Cardiac fibroblast (primary cell): ENCODE measurements at regions not wholly inside any gene's neighbourhood (a gene's known extent, or its start where the extent isn't known, plus 50 kb on each side); places are given as distances from the start of the nearest gene placed in this dataset.

Experiments used
- DNase-seq, 2 donors: peaks; one replicate each; pipeline versions ENCODE4 v3.0.0 to v3.0.0-alpha.2; 2010; ENCODE audit warnings: low read depth in 2 of 2
- H3K4me3 ChIP-seq, 2 donors: replicated peaks in 1 of 2; 1 replicate in 1 of 2; 2 replicates in 1 of 2; pipeline ENCODE4 v1.5.1; 2011; ENCODE audit warnings: low read depth in 2 of 2, low read length in 2 of 2, mild to moderate bottlenecking in 2 of 2, moderate library complexity in 1 of 2
- CTCF ChIP-seq: IDR thresholded peaks from one replicate; pipeline ENCODE4 v1.5.1; 2011; ENCODE audit warnings: low read depth, mild to moderate bottlenecking, low read length, inconsistent platforms

GRCh38 chr22:26732284-26732683, 74.9 kb downstream of the MIAT start:
- no peak for DNase-seq
- H3K4me3 ChIP-seq, result no peak overlapping the region
- TF ChIP-seq CTCF, result no peak

- TF ChIP-seq CTCF, result no peak
- H3K4me3 ChIP-seq, result no peak overlapping the region
- no peak for DNase-seq
These were observed 77.1 kb downstream of the MIAT start for GRCh38 chr22:26734339-26735018.

- TF ChIP-seq CTCF, result no peak
- no peak overlapping the region for H3K4me3 ChIP-seq
- no peak for DNase-seq
These were observed 77.6 kb downstream of the MIAT start for GRCh38 chr22:26735019-26735409.

- TF ChIP-seq CTCF, result no peak
- no peak overlapping the region for H3K4me3 ChIP-seq
- DNase-seq, result no peak
These were observed 79.9 kb downstream of the MIAT start for GRCh38 chr22:26737262-26737661.

- no peak for TF ChIP-seq CTCF
- H3K4me3 ChIP-seq, result no peak overlapping the region
- no peak for DNase-seq
These were observed 82.9 kb downstream of the MIAT start for GRCh38 chr22:26740253-26740652.

GRCh38 chr22:26743149-26743548, 85.8 kb downstream of the MIAT start:
- TF ChIP-seq CTCF, result no peak
- no peak overlapping the region for H3K4me3 ChIP-seq
- no peak for DNase-seq
